NCI-H1092 (cell line): ENCODE measurements at regions not wholly inside any gene's neighbourhood (a gene's known extent, or its start where the extent isn't known, plus 50 kb on each side); places are given as distances from the start of the nearest gene placed in this dataset.
"Not testable (repeated sequence)": the region's sequence is repeated elsewhere in the genome, so short reads cannot be mapped to it uniquely, and the experiment has no call there.

Experiments
- DNase-seq: peaks from one replicate; lab custom pipeline; 2025; lab: John Stamatoyannopoulos, UW

DNA sequence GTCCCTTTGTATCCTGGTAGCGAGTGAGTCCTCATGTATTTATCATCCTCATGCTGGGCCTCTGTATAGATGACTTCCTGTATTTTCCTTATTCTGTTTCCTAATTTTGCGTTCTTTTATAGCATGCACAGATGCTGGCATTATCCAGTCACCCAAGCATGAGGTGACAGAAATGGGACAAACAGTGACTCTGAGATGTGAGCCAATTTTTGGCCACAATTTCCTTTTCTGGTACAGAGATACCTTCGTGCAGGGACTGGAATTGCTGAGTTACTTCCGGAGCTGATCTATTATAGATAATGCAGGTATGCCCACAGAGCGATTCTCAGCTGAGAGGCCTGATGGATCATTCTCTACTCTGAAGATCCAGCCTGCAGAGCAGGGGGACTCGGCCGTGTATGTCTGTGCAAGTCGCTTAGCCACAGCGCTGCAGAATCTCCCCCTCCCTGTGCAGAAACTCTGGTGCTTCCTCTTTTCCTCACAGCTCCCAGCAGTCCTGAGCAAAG, 183.1 kb upstream of the PRSS58 start:
- DNase-seq: no peak

DNA sequence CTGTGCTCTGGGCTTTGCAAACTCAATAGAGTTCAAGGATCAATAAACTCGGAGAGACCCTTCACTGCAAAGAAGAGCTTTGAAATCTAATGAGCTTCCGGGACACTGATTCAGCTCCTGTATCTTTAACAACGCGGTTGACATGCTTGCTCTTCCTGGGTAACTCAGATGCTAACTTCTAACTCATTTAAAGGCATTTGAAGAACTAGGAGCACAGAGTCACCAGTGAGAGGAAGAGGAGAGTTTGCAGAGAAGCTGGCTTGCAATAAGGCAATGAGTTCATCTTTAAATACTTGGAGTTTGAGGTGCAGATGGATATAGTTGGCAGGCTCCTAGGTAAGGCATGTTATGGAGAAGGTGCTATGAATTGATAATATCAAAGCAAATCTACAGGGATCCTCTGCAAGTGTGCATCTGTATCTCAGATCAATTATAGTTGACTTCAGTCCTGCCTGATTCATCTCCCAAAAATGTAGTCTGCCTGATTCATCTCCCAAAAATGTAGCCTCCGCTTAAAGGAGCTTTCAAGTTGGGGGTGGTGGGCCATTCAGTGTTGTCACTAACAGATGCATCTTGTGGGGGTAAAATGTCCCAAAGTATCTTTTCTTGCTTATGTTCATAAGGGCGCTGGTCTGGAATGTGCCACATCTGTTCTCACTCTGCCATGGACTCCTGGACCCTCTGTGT, 182.5 kb upstream of the PRSS58 start:
- DNase-seq: no peak

DNA sequence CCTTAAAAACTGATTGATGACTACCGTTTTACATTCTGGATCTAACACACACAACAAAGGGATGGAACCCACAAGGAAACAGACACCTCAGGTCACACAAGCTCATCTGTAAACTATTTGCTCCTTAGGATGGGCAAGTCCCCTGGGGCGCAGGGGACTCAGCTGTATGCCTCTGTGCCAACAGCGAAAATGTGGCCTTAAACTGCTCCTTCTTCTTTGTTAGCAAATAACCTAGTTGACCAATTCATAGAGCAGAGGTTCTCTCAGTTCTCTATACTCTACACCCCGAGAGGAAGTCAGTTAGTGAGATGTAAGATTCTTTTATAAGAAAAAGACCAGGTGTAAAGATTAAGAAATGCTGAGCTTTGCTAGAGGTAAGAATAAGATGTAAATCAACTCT, 181.9 kb upstream of the PRSS58 start:
- no peak for DNase-seq

DNA sequence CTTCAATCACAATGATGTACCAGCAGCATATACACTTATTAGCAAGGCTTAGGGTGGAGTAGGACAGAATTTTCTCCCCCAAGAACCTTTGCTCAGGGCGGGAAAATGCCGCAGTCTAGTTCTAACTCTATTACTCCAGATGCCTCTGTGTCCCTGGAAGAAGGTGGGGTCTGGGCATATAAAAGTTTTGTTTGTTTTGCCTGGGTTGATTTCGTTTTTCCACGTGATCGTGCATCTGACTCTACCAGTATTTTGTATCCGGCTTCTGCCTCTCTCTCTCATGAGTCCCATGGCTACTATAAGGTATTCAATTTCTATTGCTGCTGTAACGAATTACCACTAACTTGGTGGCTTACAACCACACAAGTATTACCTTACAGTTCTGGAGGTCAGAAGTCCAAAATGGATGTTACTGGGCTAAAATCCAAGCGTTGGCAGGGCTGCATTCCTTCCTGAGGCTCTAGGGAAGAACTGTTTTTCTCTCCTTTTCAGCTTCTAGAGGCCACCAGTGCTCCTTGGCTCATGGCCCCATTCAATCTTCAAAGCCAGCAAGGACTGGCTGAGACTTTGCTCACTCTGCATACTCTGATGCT, 181.2 kb upstream of the PRSS58 start:
- DNase-seq: no peak

DNA sequence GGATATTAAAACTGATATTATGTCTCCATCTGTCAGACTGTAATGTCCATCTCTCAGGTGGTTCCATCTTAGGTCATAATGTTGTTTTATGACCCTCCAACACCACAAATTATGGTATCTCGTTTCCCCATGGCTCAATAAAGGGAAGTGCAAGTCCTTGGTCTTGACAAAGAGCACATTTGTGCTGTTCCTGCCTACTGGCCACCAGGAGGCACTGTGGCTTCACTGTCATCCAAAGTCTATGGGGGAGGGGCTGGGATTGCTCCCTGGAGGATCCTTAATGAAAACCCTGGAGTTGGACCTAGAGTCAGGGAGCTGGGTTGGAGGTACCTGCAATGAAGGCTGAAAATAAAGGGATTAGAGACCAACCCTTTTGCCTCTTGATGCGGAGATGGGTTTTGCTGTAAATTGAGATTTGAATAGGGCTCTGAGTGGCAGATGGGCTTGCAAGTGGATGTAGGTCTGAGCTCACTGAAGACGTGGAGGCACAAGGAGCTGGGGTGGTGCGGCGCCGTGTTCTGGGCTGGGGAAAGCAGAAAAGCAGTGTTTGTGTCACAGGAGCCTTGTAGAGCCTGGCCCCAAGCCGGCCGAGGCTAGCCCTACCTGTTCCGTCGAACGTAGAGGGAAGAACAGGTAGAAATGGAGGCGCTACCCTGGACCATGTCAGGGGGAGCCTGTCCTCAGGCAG, 180.5 kb upstream of the PRSS58 start:
- DNase-seq: no peak

DNA sequence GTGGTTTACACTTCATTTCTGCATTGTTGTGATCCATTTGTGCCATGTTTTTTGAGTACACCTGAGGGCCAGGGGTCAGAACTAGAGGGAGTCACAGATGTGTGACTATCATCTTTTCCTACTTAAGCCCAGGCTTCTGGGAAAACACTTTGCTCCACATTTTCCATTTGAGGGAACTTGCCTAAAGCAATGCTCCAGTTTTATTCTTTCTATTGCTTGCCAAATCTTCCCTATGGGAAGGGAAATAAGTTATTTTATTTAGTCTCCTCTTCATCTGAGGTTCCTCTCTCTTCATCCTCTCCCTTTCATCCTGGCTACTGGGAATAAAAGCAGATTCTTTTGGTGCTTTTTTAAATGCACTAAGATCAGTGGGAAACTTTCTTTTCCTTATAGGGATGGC, 179.9 kb upstream of the PRSS58 start:
- no peak for DNase-seq

DNA sequence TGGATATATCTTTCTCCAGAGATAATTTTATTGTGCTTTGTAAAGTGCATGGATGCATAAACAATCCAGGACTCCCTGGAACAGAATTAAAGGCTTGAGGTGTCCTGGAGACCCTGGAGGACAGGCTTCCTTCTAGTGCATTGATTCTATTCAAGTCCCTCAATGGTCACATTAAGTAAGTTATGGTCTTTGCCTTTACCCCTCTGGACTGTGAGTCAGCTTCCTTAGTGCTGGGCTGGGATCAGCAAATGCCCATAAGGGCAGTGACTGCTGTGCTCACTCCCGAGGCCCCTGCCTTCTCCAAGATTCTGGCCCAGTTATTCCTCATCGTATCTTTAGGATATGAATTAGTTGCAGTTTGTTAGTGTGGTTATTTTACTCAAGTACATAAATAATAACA, 178.7 kb upstream of the PRSS58 start:
- no peak for DNase-seq

DNA sequence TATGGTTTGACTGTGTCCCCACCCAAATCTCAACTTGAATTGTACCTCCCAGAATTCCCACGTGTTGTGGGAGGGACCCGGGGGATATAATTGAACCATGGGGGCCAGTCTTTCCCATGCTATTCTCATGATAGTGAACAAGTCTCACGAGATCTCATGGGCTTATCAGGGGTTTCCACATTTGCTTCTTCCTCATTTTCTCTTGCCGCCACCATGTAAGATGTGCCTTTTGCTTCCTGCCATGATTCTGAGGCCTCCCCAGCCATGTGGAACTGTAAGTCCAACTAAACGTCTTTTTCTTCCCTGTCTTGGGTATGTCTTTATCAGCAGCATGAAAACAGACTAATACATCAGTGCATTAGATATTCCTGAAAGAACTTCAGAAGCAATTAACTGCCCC, 177.7 kb upstream of the PRSS58 start:
- DNase-seq: not testable (repeated sequence)

DNA sequence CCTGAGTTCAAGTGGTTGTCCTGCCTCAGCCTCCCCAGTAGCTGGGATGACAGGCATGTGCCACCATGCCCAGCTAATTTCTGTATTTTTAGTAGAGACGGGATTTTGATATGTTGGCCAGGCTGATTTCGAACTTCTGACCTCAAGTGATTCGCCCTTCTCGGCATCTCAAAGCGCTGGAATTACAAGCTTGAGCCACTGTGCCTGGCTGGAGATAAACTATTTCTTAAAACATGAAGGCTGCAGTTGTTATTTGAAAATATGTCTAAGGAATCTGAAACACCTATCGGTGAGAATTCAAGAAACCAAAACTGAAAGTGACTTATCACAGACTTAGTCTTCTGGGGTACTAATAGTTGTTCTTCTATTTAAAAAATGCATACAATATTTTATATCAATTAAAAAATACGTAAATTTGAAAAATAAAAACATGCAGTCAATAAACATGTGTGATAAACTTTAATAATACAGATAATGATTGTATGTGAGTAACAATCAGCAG, 176.9 kb upstream of the PRSS58 start:
- no peak for DNase-seq

DNA sequence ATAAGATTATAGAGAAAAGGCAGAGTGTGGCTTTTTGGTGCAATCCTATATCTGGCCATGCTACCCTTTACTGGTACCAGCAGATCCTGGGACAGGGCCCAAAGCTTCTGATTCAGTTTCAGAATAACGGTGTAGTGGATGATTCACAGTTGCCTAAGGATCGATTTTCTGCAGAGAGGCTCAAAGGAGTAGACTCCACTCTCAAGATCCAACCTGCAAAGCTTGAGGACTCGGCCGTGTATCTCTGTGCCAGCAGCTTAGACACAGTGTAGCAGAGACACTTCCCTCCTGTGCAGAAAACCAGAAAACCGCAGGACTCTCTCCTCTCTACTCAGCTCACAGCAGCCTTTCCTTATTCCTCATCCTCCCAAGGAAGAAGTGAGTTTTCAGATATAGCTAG, 176.3 kb upstream of the PRSS58 start:
- not testable (repeated sequence) for DNase-seq

DNA sequence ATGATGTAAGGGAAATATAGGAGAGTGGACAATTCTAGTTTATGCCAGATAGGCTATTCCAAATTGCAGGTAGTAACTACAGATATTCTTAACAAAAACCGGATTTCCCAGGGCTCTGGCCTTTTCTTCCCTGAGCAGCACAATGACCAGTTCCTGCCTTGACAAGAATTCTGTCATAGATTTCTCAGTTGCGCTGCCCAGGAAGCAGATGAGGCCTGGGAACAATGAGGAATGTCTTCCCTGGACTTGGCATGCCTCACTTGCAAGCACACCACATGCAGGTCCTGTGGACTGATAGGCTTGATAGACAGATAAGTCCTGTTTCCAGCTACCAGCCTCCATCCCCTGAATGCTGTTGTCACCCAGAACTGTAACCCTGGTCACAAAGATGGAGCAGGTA, 174.5 kb upstream of the PRSS58 start:
- no peak for DNase-seq

DNA sequence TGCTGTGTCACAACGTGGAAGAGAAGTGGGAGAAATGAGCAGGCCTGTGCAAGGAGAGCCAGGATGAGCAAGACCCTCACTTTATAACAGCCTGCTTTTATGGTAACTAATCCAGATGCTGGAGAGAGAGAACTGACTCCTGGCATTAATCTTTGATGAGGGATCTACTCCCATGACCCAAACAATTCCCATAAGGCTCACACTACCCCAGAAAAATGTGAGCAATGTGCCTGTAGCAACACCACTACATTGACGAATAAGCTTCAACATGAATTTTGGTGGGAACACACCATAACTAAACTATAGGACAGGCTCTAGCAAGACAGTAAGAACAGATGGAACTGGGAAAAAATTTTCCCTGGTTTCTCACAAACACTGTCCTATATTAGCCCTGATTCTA, 173.6 kb upstream of the PRSS58 start:
- no peak for DNase-seq

DNA sequence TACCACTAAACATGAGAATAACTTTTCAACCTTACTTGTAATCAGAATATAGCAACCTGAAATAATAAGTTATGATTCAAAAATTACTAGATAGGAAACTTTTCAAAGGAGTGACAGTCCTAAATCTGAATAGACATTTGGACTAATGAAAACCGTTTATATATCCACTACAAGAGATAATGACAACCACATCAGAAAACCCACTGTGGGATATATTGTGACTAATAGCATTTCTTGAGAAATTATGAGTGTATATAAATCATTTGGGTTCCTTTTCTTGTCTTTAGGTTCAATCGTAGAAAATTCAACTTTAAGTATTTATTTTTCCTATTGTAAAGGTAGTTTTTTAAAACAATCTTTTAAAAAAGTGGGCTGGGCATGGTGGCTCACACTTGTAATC, 170.2 kb upstream of the PRSS58 start:
- DNase-seq: no peak

DNA sequence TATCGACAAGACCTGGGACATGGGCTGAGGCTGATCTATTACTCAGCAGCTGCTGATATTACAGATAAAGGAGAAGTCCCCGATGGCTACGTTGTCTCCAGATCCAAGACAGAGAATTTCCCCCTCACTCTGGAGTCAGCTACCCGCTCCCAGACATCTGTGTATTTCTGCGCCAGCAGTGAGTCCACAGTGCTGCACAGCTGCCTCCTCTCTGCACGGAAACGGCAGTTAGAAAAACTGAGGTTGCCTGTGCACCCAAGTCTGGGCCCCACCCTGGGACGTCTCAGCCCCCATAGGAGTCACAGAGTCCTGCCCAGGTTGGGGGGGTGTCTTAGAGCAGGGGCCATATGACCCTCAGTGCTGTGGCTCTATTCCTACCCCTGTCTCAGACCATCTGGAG, 167.4 kb upstream of the PRSS58 start:
- DNase-seq: no peak

DNA sequence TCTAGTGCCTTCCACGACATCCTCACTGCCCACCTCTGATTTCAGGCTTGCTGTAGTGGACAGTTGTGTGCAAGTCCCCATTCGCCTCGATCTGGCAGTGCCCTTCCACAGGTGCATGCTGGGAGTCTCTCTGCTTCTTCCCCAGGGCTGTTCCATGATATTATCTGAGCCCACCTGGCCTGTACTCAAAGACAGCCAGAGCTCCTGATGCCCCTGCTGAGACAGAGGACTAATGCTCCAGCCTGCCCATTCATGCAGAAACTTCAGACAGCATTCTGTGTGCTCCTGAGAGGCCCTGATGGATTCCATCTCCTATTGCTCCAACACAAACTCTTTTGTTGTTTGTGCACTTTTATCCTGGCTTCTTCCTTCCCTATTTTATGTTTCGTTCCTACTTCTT, 164.8 kb upstream of the PRSS58 start:
- DNase-seq: no peak

DNA sequence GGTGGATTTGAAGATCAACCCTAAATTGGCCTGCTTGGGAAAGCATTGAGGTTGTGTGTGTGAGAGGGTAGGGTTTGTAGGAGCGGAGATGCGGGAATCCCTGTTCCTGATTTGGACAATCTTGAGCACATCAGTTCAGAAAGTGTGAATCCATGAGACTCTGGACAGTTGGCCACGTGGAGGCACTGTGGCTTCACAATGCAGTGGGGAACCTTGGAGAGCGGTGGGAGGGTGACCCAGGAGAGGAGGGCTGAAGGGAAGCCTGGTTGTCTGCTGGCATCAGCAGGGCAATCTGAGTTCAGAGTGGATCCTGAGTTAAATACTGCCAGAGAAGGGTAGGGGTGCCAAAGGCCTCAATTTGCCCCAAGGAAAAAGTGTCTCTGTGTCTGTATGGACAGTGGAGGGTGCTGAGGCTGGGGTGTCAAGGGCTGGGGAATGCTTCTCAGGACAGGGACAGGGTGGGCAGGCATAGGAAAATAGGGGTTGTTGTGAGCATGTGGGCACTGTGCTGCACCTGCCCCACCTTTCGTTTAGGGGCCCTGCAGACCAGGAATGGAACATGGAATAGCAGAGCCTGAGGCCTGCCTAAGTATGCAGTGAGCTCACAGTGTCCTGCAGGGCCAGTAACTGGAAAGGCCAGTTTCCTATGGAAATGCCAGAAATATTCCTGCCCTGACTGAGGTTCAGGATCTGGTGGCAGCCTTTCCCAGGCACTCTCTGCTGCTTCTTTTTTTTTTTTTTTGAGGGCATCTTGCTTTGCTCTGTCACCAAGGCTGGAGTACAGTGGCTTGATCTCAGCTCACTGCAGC, 162.9 kb upstream of the PRSS58 start:
- no peak for DNase-seq

DNA sequence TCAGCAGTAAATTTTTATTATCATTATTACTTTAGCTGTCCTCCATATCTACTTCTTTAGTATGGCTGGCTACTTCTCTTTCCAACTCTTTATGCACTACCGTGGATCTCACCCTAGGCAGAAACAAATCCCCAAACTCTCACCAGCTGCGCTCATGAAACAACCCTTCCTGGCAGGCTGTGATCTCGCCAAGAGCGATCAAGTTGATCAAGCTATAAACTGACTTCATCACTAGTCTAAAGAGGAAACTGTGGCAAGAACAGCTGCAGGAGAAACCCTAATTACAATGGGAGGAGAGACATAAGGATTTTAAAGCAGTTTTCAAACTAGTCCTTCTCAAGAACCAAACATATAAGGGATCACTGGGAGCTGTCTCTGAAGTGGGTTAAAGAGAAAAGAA, 160.5 kb upstream of the PRSS58 start:
- no peak for DNase-seq

DNA sequence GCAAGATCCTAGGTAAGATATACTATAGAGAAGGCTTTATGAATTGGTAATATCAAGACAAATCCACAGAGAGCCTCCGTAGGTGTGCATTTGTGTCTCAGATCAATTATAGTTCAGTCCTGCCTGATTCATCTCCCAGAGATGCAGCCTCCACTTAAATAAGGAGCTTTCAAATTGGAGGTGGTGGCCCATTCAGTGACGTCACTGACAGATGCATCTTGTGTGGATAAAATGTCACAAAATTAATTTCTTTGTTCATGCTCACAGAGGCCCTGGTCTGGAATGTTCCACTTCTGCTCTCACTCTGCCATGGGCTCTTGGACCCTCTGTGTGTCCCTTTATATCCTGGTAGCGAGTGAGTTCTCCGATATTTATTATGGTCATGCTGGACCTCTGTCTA, 157.1 kb upstream of the PRSS58 start:
- no peak for DNase-seq

DNA sequence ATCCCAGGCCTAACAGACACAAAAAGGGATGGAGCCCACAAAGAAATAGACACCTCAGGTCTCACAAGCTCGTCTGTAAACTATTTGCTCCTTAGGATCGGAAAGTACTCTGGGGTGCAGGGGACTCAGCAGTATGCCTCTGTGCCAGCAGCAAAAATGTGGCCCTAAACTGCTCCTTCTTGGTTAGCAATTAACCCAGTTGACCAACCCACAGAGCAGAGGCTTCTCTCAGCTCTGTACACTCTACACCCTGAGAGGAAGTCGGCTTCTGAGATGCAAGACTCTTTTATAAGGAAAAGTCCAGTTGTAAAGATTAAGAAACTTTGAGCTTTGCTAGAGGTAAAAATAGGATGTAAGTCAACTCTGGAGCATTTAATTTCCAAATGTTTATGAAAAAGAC, 156.3 kb upstream of the PRSS58 start:
- DNase-seq: no peak

DNA sequence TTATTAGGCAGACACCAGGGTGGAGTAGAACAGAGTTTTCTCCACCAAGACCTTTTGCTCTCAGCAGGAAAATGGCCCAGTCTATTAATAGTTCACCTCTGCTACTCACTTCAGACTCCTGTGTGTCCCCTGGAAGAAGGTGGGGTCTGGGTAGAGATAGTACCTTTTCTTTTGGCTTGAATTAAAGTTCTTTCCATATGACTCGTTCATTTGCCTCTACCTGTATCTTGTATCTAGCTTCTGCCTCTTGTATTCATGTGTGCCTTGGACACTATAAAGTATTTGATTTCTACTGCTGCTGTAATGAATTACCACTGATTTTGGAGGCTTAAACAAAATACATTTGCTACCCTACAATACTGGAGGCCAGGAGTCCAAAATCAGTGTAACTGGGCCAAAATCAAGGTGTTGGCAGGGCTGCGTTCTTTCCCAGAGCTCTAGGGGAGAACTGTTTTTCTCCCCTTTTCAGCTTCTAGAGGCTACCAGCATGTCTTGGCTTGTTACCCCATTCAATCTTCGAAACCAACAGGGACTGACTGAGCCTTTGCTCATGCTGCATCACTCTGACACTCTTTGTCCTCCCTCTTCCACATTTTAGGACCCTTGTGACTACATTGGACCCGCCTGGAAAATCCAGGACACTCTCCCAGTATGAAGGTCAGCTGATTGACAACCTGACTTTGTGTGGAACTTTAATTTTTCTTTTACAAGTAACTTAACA, 155.6 kb upstream of the PRSS58 start:
- no peak for DNase-seq

DNA sequence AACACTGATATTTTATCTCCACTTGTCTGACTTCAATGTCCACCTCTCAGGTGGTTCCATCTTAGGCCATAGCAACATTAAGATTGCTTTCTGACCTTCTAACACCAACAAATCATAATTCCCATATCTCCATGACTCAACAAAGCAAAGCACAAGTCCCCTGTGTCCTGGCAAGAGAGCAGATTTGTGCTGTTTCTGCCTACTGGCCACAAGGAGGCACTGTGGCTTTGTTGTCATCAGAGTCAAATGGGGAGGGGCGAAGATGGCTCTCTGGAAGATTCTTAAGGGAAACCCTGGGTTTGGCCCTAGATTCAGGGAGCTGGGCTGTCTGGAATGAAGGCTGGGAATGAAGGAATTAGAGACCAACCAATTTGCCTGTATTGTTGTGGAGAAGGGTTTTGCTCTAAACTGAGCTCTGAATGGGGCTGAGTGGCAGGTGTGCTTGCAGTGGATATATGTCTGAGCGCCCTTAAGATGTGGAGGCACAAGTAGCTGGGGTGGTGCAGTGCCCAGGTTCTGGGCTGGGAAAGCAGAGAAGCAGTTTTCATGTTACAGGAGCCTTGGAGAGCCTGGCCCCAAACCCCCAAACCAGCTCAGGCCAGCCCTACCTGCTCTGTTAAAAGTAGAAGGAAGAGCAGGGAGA, 154.8 kb upstream of the PRSS58 start:
- no peak for DNase-seq
